Activated B cell treated with CpG ODN at 0.5 μM for 24 hours (primary cell): ENCODE measurements at regions not wholly inside any gene's neighbourhood (a gene's known extent, or its start where the extent isn't known, plus 50 kb on each side); places are given as distances from the start of the nearest gene placed in this dataset.

Experiments used
- ATAC-seq: fragments of 200-7000 bp; cut with Tn5 transposase; one replicate; pipeline ENCODE4 v1.10.0; 2021; ENCODE audit warnings: low read depth, mild to moderate bottlenecking, moderate library complexity
- CTCF ChIA-PET: fragments of 350-600 bp; sonication (Branson Sonifier 250); formaldehyde crosslinking; loops from one replicate; lab custom pipeline; 2021; ENCODE audit warnings: antibody characterized with exemption; lab: Charles Lee
- POLR2A ChIA-PET: fragments of 350-600 bp; sonication (Branson Sonifier 250); formaldehyde crosslinking; loops from one replicate; lab custom pipeline; 2021; ENCODE audit warnings: antibody characterized with exemption; lab: Charles Lee
- DNase-seq: peaks from one replicate; pipeline ENCODE4 v3.0.0; 2022
- H3K27ac Mint-ChIP-seq: one replicate; pipeline ENCODE4 v1.8.0; 2020; ENCODE audit warnings: mixed read lengths
- H3K27me3 Mint-ChIP-seq: one replicate; pipeline ENCODE4 v1.8.0; 2021; ENCODE audit warnings: mixed read lengths
- H3K36me3 Mint-ChIP-seq: one replicate; pipeline ENCODE4 v1.8.0; 2021; ENCODE audit warnings: low read depth, mixed read lengths
- H3K4me1 Mint-ChIP-seq: one replicate; pipeline ENCODE4 v1.8.0; 2021; ENCODE audit warnings: mixed read lengths
- H3K4me3 Mint-ChIP-seq: one replicate; pipeline ENCODE4 v1.8.0; 2020; ENCODE audit warnings: mild to moderate bottlenecking, mixed read lengths
- H3K9me3 Mint-ChIP-seq: one replicate; pipeline ENCODE4 v1.8.0; 2020; ENCODE audit warnings: mixed read lengths
- CTCF ChIP-seq: fragments of 200-600 bp; IDR thresholded peaks from one replicate; pipeline ENCODE4 v1.8.0; 2022; ENCODE audit warnings: antibody characterized with exemption, mild to moderate bottlenecking
- intact Hi-C: fragments of 100-400 bp; cut with micrococcal nuclease; formaldehyde crosslinking; loops from one replicate; pipeline ENCODE4 v1.15.1; 2024

GRCh38 chr2:234826681-234827080, 125.1 kb upstream of the SH3BP4 start:
- Mint-ChIP-seq H3K27me3 (peaks cover 7% of the 10 kb centered on the region), H3K4me3 (no peak overlapping the region), H3K9me3 (no peaks in the 10 kb centered on the region), H3K4me1 (no peaks in the 10 kb centered on the region), H3K27ac (no peak overlapping the region), H3K36me3 (no peaks in the 10 kb centered on the region)
- DNase-seq = no peak
- TF ChIP-seq CTCF = no peak
- CTCF ChIA-PET = no interaction called here
- ATAC-seq = no peak
- POLR2A ChIA-PET = no interaction called here
- intact Hi-C loops = no loop called here

- no peaks in the 10 kb centered on the region for H3K4me1 Mint-ChIP-seq
- ATAC-seq (no peak), DNase-seq (no peak)
- no peaks in the 10 kb centered on the region for H3K36me3 Mint-ChIP-seq
- POLR2A ChIA-PET = no interaction called here
- peaks cover 2% of the 10 kb centered on the region for H3K27me3 Mint-ChIP-seq
- CTCF ChIA-PET = no interaction called here
- no peak for TF ChIP-seq CTCF
- intact Hi-C loops = no loop called here
- H3K9me3 Mint-ChIP-seq = no peaks in the 10 kb centered on the region
- H3K27ac Mint-ChIP-seq = no peak overlapping the region
- H3K4me3 Mint-ChIP-seq = no peak overlapping the region
These were observed 126.2 kb upstream of the SH3BP4 start for GRCh38 chr2:234825616-234826015.

GRCh38 chr2:234823877-234824376, 127.9 kb upstream of the SH3BP4 start:
- intact Hi-C loops = no loop called here
- peaks cover 2% of the 10 kb centered on the region for H3K27me3 Mint-ChIP-seq
- ATAC-seq (no peak), DNase-seq (no peak)
- no peak overlapping the region for H3K27ac Mint-ChIP-seq
- H3K4me3 Mint-ChIP-seq = no peak overlapping the region
- TF ChIP-seq CTCF = no peak
- no peaks in the 10 kb centered on the region for H3K4me1 Mint-ChIP-seq
- ChIA-PET POLR2A (no interaction called here), CTCF (no interaction called here)
- H3K9me3 Mint-ChIP-seq = no peaks in the 10 kb centered on the region
- H3K36me3 Mint-ChIP-seq = no peaks in the 10 kb centered on the region

- POLR2A ChIA-PET = no interaction called here
- Mint-ChIP-seq H3K36me3 (no peaks in the 10 kb centered on the region), H3K9me3 (no peaks in the 10 kb centered on the region), H3K27ac (no peak overlapping the region), H3K4me3 (no peak overlapping the region), H3K4me1 (no peaks in the 10 kb centered on the region), H3K27me3 (peaks cover 2% of the 10 kb centered on the region)
- ATAC-seq (no peak), DNase-seq (no peak)
- TF ChIP-seq CTCF = no peak
- intact Hi-C loops = no loop called here
- CTCF ChIA-PET = no interaction called here
These were observed 128.5 kb upstream of the SH3BP4 start for GRCh38 chr2:234823196-234823876.

GRCh38 chr2:234821946-234822475, 129.8 kb upstream of the SH3BP4 start:
- peaks cover 2% of the 10 kb centered on the region for H3K27me3 Mint-ChIP-seq
- no peaks in the 10 kb centered on the region for H3K9me3 Mint-ChIP-seq
- no peak for DNase-seq
- intact Hi-C loops = no loop called here
- TF ChIP-seq CTCF = no peak
- ATAC-seq = no peak
- H3K4me1 Mint-ChIP-seq = no peaks in the 10 kb centered on the region
- ChIA-PET CTCF (no interaction called here), POLR2A (no interaction called here)
- no peak overlapping the region for H3K4me3 Mint-ChIP-seq
- no peak overlapping the region for H3K27ac Mint-ChIP-seq
- H3K36me3 Mint-ChIP-seq = no peaks in the 10 kb centered on the region
